Astrocyte of the spinal cord (primary cell): ENCODE measurements at regions not wholly inside any gene's neighbourhood (a gene's known extent, or its start where the extent isn't known, plus 50 kb on each side); places are given as distances from the start of the nearest gene placed in this dataset.
"Not testable (repeated sequence)": the region's sequence is repeated elsewhere in the genome, so short reads cannot be mapped to it uniquely, and the experiment has no call there.

Experiments used
- DNase-seq: peaks from one replicate; pipeline ENCODE4 v3.0.0; 2011; ENCODE audit warnings: low read depth, low spot score
- H3K4me3 ChIP-seq: 2 replicates; pipeline ENCODE4 v1.5.1; 2011; ENCODE audit warnings: low read depth, mild to moderate bottlenecking, low read length, moderate library complexity
- CTCF ChIP-seq: IDR thresholded peaks from 2 replicates; pipeline ENCODE4 v1.5.1; 2012; ENCODE audit warnings: low read depth, mild to moderate bottlenecking, low read length, inconsistent platforms
- in situ Hi-C: cut with HindIII; loops from 2 replicates; pipeline ENCODE4 v1.10.0; 2017; ENCODE audit warnings: low sequenced_read_pairs

GRCh38 chr2:150812066-150812465 is 324.6 kb upstream of the RND3 start:
- TF ChIP-seq CTCF, result no peak
- in situ Hi-C loops, result no loop called here
- no peak overlapping the region for H3K4me3 ChIP-seq
- no peak for DNase-seq

- no peak for TF ChIP-seq CTCF
- no peak overlapping the region for H3K4me3 ChIP-seq
- in situ Hi-C loops, result no loop called here
- DNase-seq, result no peak
Measured at GRCh38 chr2:150811259-150811855, 323.9 kb upstream of the RND3 start.

GRCh38 chr2:150809103-150809502 is 321.6 kb upstream of the RND3 start:
- H3K4me3 ChIP-seq, result no peak overlapping the region
- DNase-seq, result no peak
- in situ Hi-C loops, result no loop called here
- TF ChIP-seq CTCF, result no peak

- H3K4me3 ChIP-seq, result no peak overlapping the region
- peak; percentile 60 for DNase-seq
- in situ Hi-C loops, result no loop called here
- no peak for TF ChIP-seq CTCF
Measured at GRCh38 chr2:150806336-150806735, 318.9 kb upstream of the RND3 start.

- in situ Hi-C loops, result no loop called here
- no peak for TF ChIP-seq CTCF
Measured at GRCh38 chr2:150803689-150804398, 316.4 kb upstream of the RND3 start.

GRCh38 chr2:150802635-150803034 is 315.2 kb upstream of the RND3 start:
- DNase-seq, result no peak
- in situ Hi-C loops, result no loop called here
- no peak overlapping the region for H3K4me3 ChIP-seq
- TF ChIP-seq CTCF, result no peak

More at GRCh38 chr2:150803689-150804398, 316.4 kb upstream of the RND3 start:
- H3K4me3 ChIP-seq, result no peak overlapping the region
- no peak for DNase-seq

GRCh38 chr2:150796236-150796635 is 308.8 kb upstream of the RND3 start:
- H3K4me3 ChIP-seq, DNase-seq, in situ Hi-C loops: not testable (repeated sequence)
